ENCODE measurements at regions not wholly inside any gene's neighbourhood (a gene's known extent, or its start where the extent isn't known, plus 50 kb on each side); places are given as distances from the start of the nearest gene placed in this dataset.

GRCh38 chr1:101435831-101436511, 199.2 kb downstream of the S1PR1 start:
- Histone ChIP-seq H3K27me3 (no peaks in the 10 kb centered on the region), H3K9me3 (no peaks in the 10 kb centered on the region), H3K4me3 (no peak overlapping the region), H3K36me3 (no peaks in the 10 kb centered on the region), H3K4me1 (no peaks in the 10 kb centered on the region), H3K27ac (no peak overlapping the region)
- no peak for TF ChIP-seq CTCF (IDR thresholded peaks at IDR 0.05)
- intact Hi-C loops (cut with DNase I; ENCODE audit: low total_unique reads) = no loop called here
- no peak for DNase-seq

GRCh38 chr1:101437800-101438199, 201.0 kb downstream of the S1PR1 start:
- H3K27me3 ChIP-seq = no peaks in the 10 kb centered on the region
- TF ChIP-seq CTCF (IDR thresholded peaks at IDR 0.05) = no peak
- no peak for DNase-seq
- no peak overlapping the region for H3K4me3 ChIP-seq
- no peaks in the 10 kb centered on the region for H3K4me1 ChIP-seq
- intact Hi-C loops (cut with DNase I; ENCODE audit: low total_unique reads) = no loop called here
- H3K9me3 ChIP-seq = no peaks in the 10 kb centered on the region
- no peaks in the 10 kb centered on the region for H3K36me3 ChIP-seq
- no peak overlapping the region for H3K27ac ChIP-seq

GRCh38 chr1:101438359-101438758, 201.5 kb downstream of the S1PR1 start:
- no peak for TF ChIP-seq CTCF (IDR thresholded peaks at IDR 0.05)
- Histone ChIP-seq H3K27me3 (no peaks in the 10 kb centered on the region), H3K4me3 (no peak overlapping the region), H3K36me3 (no peaks in the 10 kb centered on the region), H3K9me3 (no peaks in the 10 kb centered on the region), H3K4me1 (no peaks in the 10 kb centered on the region), H3K27ac (no peak overlapping the region)
- DNase-seq = no peak
- intact Hi-C loops (cut with DNase I; ENCODE audit: low total_unique reads) = no loop called here

- Histone ChIP-seq H3K27me3 (no peaks in the 10 kb centered on the region), H3K4me1 (no peaks in the 10 kb centered on the region), H3K27ac (no peak overlapping the region), H3K36me3 (no peaks in the 10 kb centered on the region), H3K4me3 (no peak overlapping the region), H3K9me3 (no peaks in the 10 kb centered on the region)
- intact Hi-C loops (cut with DNase I; ENCODE audit: low total_unique reads) = no loop called here
- no peak for DNase-seq
- no peak for TF ChIP-seq CTCF (IDR thresholded peaks at IDR 0.05)
Measured at GRCh38 chr1:101440485-101440884, 203.7 kb downstream of the S1PR1 start.

- Histone ChIP-seq H3K27ac (no peak overlapping the region), H3K4me1 (no peaks in the 10 kb centered on the region), H3K27me3 (no peaks in the 10 kb centered on the region), H3K9me3 (no peaks in the 10 kb centered on the region), H3K4me3 (no peak overlapping the region), H3K36me3 (no peaks in the 10 kb centered on the region)
- no peak for DNase-seq
- no peak for TF ChIP-seq CTCF (IDR thresholded peaks at IDR 0.05)
- intact Hi-C loops (cut with DNase I; ENCODE audit: low total_unique reads) = no loop called here
Measured at GRCh38 chr1:101444381-101444780, 207.6 kb downstream of the S1PR1 start.

Data from tibial artery (tissue), 4 donors.